ENCODE measurements at regions not wholly inside any gene's neighbourhood (a gene's known extent, or its start where the extent isn't known, plus 50 kb on each side); places are given as distances from the start of the nearest gene placed in this dataset.

DNA sequence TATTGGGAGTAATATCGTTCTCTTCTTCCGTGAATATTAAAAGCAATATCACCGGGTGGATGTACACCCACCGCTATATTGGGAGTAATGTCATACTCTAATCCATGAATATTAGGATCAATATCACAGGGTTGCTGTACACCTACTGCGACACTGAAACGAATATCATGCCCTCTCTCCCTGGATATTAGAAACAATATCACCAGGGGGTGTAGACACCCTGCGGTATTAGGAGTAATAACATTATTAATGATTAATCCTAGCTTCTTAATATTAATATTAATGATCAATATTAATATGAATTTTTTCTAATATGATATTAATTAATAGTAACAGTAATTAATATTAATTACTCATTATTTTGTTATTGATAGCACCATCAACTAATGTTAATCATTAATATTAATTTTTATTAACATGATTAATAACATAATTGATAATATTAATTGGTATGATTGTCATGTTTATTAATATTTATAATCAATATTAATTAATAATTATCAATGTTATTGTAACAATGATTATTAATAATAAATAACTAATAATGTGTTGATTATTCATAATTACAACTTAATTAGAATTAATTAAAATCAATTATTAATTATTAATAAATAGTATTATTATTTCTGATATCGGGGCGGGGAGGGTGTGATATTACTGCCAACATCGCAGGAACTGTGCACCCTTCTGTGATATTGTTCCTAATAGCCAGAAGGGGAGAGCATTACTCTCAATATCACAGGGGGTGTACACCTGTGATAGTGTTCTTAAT lies 121.3 kb upstream of the C1GALT1 start:
- DNase-seq: no peak

DNA sequence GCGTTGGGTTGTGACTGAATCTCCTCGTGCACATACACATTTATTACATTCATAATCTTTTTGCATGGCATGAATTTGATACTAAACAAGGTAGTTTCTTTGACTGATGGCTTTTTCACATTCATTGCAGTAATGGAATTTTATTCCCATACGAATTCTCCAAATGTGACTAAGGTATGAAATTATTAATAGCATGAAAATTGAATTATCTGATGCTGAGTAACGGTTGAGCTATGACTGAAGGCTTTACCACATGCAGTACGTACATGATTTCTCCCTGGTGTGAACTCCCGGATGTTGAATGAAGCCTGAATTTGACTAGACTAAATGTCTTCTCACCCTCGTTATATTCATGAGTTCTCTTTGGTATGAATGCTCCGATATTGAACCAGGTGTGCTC lies 104.4 kb upstream of the C1GALT1 start:
- DNase-seq: no peak

DNA sequence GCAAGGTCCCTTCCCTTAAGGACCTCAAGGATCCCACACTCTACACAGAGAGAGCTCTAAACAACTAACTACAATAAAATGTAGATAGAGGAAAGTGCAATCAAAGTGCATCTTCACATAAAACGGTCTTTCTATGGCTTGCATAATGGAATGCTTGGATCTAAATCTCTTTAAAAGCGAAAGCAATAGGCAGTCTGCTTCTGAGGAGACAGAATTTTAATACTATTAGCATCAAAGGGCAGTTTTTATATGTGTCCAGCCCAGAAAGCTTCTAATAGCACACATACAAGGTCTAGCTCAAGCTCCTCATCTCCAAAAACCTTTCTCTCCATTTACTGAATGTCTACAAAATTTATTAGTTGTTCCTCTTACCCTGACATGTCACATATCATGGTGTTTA lies 101.5 kb upstream of the C1GALT1 start:
- no peak for DNase-seq

DNA sequence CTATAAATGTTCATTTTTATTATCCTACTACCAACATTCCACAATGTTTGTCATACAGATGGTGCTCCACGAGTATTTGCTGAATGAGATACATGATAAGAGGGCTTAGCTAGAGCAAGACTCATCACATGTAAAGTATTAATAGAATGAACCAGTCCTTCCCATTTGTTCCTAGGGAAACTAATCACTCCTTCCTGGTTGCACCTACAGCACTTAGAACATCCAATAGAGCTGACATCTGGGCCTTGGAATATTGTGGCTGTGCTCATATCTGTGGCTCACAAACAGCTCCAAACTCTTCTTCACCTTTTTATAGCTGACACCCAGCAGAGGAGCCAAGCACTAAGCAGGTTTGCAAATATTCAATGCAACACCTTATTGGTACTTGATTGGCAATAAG lies 91.9 kb upstream of the C1GALT1 start:
- no peak for DNase-seq

DNA sequence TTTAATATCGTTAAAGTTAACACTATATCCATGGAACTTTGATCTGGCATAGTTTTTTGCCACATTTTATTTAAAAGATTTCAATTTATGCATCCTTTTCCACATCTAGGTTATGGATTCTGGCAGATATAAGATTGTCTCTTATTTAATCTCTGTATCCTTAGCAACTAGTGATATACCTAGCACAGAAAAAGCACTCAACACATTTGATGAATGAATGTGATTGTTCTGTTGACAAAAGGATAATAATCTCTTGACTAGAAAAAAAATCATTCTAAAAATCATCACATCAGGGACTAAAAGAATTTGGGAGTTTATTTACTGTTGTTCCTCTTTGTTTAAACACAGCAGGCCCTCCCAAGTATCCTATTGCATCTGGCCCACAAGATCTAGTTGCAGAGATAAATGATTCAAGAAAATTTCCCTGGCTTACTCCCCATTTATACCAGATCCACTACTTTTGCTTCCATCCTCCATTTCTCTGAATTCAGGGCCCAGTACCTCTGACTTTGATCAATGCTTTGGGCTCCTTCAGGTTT lies 84.0 kb upstream of the C1GALT1 start:
- no peak for DNase-seq

DNA sequence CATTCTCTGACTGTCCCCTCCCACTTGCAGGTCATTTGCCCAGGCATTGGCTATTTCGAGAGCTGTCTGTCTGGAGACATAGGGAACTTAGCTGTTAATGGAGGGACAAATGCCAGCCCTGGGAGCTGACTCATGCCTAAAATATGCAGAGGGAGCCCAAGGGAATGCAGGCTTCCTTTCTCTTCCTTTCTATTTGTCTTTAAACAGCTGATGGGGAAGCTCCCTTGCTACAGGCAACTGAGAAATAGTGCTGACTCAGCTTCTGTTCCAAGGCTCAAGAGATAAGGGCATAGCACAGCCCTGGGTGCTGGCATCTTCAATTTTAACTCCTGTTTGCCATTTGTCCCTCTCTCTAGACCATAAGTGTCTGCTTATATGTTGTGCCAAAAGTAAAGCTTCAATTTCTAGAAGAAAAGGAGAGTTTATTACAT lies 82.7 kb upstream of the C1GALT1 start:
- DNase-seq: no peak

DNA sequence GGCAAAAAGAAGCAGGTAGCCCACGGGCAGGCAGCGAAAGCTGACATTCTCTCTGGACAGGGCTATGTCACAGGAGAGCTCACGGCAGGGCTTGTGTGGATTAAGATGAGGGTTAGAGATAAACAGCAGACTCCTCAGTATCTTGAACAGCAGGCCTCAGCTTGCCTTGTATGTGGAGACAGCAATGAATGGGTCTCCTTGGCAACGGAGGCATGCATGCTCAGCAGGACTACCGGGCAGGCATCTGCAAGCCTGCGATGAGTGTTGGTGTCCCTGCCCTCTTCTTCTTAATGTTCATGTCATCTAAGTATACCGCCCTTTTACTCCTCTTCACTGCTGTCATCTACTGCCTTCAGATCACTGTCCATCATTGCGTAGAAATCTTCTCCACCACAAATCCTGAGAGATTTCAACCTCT lies 81.9 kb upstream of the C1GALT1 start:
- DNase-seq: no peak

DNA sequence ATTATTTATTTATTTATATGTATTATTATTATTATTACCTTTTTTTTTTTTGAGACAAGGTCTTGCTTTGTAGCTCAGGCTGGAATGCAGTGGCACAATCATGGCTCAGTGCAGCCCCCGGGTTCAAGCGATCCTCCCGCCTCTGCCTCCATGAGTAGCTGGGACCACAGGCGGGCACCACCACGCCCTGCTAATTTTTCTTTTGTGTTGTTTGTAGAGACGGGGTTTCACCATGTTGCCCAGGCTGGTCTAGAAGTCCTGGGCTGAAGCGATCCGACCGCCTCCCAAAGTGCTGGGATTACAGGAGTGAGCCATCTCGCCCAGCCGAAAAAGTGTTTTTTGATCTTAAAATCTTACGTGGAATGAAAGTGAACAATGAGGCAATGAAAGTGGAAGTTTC lies 79.4 kb upstream of the C1GALT1 start:
- no peak for DNase-seq

DNA sequence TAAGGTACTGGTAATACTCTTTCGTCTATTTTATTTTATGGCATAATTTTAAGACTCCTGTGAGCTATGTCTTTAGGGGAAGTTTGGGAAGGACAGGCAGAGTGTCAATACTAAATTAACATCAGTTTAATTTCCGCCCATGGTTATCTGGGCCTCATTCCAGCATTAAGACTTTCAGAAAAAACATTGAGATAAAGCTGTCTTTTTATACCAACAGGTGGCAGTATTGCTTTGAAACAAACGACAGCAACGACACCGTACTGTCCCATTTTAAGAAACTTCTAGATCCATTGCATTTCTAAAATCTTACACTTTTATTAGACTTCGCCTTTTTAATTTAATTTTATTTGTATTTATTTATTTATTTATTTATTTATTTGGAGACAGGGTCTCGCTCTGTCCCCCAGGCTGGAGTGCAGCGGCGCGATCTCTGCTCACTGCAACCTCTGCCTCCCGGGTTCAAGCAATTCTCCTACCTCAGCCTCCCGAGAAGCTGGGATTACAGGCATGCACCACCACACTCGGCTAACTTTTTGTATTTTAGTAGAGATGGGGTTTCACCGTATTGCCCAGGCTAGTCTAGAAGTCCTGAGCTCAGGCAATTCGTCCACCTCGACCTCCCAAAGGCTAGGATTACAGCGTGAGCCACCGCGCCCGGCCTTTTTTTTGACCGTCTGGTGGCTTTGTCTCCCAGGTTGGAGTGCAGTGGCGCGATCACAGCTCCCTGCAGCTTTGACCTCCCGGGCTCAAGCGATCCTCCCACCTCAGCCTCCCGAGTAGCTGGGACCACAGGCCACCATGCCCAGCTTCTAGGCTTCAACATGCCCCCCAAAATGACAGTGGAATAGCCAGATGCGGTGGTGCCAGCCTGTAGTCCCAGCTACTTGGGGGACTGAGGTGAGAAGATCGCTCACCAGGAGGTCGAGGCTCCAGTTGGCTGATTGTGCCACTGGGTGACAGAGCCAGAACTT lies 78.7 kb upstream of the C1GALT1 start:
- no peak for DNase-seq

DNA sequence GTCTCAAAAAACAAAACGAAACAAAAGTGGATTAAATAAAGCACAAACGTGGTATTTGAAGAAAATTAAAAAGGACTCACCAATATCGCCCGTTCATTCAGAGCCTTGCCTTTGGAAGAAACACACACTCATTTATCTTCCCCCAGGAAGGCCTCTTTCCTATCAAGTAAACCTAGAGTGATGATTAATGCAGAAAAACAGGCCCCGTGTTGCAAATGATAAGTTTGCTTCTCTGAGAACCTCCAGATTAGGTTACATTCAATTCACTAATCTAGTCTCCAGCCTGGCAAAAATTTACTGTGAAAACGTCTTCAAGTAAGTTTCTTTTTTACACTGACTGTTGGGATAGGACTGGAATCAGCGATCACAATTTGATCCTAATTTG lies 78.0 kb upstream of the C1GALT1 start:
- no peak for DNase-seq

DNA sequence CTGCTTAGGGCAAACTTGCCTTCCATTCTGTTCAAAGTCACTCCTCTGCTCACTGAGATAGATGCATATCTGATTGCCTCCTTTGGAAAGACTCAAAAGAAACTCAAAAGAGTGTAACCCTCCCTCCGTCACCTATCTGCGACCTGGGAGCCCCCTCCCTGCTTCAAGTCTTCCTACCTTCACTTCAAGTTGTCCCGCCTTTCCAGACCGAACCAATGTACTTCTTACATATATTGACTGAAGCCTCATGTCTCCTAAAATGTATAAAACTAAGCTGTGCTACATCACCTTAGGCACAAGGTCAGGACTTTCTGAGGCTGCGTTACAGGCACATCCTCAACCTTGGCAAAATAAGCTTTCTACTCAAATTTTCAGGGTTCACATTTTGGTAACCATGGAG lies 77.4 kb upstream of the C1GALT1 start:
- no peak for DNase-seq

DNA sequence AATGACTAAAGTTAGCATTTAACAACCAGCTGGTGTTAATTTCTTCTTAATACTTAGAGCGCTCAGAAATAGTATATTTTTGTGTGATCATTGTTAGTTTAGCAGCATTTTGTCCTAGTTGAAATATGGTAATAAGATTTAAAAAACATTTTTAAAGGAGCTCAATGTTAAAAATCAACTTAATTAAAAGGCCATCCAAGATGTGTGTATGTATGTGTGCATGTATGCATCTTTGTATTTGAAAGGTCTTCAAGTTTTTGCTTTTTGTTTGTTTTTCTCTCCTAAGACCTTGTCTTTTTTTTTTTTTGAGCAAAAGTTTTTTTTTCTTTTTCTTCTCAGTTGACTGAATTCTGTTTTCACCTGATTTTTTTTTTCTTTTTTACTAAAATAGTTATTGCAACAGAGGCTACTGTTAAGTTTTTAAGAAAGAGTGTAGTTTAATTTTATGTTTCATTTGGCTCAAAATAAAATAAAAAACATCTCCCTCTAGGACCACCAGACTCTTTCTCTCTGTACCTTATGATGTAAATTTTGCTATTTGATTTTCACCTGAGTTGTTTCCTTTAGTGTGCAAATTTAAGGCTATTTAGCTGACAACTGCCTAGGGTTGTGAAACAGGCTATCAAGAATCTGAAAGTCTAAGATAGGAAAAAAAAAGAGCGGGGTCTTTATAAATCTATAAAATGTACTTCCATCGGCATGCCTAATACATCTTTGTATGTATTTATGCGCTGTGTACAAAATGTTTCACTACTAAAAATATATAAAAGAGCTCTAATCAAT lies 76.4 kb upstream of the C1GALT1 start:
- no peak for DNase-seq

DNA sequence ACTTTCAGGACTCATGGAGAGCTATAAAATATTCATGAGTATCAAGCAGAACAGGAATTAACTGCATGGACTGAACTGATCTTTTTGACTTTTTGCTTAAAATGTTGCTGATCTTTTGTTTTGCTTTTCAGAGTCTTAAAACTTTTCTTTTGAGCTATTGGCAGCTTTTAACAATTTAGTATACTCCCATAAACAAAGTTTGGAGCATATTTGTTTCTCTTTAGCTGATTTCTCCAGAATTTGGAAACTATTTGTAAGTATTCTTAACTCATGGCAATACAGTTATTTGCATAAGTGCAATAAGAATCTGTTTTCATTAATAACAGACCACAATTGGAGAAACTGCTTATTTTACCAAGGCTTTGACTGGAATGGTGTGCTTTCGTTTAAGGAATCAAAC lies 73.4 kb upstream of the C1GALT1 start:
- no peak for DNase-seq

DNA sequence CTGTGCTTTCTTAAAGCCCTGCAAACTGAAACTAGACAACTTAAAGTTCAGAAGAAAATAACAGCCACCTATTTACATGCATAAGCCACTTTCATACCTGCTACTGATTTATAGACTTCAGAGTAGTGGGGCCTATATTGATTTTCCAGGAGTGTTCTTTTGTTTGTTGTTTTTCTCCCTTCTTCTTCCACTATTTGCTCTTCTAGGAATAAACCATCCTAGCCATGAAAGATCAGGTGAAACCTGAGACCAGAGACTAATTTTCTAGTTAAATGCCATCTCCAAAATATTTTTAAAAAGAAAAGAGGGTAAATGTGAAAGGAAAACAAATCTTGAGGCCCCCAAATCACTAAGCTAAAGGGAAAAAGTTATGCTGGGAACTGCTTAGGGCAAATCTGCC lies 72.4 kb upstream of the C1GALT1 start:
- no peak for DNase-seq

DNA sequence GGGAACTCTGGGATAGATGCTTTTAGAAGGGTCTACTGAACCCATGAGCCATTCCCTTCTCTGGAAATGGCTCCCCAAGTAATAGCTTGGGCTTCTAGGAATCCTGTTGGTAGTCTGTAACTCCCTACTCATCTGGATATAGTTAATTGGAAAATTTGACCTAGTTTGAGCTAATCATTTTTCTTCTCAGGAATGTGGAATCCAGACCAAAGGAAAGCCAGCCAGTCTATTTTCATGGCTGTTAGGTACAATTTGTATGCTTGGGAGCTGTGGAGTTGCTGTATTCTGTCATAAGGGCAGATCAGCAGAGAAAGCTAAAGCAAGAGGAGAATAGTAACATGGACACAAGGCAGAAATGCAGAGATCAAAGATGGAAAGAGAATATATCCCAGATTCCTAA lies 71.6 kb upstream of the C1GALT1 start:
- DNase-seq: no peak

DNA sequence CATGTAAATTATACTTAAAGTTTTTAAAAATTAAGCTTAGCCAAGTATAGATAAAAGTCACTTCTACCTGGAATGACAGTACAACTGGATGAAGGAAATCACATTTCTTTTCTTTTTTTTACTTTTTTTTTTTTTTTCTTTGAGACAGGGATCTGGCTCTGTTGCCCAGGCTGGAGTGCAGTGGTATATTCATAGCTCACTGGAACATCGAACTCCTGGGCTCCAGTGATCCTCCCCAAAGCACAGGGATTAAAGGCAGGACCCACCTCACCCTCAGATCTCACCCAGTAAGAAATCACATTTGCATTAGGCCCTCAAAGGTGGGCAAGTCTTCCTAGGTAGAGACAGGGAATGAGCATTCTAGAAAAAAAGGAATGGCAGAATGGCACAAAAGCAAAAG lies 69.5 kb upstream of the C1GALT1 start:
- DNase-seq: no peak

DNA sequence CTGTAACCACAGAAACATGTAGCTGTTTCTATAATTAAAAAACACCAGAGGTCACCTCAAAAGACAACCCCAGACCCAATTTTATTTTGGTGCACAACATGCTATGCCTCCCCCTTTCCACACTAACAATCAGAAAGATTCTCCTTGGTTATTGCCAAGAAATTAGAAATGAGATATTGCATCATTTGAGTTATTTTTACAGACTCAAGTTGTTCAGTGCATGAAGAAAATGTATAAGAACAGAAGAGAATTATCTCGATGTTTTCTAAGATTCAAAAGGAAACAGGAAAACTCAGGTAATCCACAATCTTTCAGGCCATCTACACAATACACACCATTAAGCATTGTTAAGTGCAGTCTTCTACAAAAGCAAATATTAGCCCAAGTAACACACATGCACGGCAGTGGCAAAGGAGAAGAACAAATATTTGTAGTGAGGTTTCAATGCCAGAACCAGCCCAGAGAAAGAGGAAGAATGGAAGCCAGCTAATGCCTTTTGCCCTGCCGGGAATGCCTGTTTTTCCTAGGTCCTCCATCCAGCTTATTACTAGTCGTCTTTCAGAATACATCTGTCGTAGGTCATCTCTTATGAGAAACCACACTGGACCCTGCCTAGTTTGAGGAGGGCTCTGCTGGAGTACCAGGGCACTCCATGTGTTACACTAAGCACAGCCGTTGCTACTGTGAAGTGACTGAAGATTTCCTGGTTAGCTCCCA lies 67.6 kb upstream of the C1GALT1 start:
- DNase-seq: no peak

DNA sequence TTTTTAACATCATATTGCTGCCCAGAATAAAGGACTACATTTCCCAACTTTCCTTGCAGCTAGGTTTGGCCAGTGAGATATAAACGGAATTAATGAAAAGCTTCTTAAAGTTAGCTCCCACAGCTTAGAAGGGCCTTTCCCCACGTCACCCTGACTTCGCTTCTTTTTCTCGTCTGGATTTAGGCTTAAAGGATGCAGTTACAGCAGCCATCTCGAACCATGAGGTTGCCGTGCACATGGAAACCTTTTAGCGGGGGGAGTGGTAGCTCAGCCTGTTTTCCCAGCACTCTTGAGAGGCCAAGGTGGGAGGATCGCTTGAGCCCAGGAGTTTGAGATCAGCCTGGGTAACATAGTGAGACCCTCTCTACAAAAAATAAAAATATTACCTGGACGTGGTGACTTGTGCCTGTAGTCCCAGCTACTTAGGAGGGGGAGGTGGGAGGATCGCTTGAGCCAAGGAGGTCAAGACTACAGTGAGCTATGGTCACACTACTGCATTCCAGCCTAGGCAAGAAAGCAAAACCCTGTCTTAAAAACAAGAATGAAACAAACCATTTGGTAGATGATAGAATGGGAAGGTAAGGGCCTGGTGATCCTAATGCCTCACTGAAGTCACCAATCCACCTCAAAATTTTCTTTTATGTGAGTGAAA lies 64.3 kb upstream of the C1GALT1 start:
- DNase-seq: no peak

DNA sequence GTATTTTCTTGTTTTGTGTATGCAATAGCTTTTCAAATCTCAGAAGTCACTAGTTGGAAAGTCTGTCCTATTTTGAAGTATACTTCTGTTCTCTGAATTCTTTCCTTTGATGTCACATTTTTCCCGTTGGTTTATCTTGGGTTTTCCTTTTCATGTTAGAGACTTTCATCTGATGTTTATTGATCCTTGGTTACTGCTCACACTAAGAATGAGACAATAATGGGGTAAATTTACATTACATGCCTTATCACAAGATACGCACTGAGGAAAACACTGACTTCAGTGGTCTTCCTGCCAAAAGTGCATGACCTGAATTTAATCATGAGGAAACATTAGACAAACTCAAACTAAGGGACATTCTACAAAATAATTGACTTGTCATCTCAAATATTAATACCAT lies 63.5 kb upstream of the C1GALT1 start:
- no peak for DNase-seq

DNA sequence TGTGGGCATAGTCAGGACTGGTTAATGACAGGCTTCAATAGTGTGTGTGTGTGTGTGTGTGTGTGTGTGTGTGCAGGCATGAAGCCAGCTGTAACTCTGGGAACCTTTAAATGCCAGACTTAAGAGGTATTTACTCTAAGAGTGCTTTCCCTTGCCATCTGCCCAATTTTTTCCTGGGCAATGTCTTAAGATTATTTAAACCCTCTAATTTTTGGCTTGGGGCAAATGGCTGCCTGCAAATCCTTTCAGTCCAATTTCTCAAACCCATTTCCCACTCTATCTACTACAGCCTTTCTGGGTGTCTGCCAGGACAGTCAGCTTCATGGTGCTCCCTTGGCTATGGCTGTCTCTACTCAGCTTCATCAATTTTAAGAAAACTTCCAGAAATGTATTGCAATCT lies 62.6 kb upstream of the C1GALT1 start:
- DNase-seq: no peak

DNA sequence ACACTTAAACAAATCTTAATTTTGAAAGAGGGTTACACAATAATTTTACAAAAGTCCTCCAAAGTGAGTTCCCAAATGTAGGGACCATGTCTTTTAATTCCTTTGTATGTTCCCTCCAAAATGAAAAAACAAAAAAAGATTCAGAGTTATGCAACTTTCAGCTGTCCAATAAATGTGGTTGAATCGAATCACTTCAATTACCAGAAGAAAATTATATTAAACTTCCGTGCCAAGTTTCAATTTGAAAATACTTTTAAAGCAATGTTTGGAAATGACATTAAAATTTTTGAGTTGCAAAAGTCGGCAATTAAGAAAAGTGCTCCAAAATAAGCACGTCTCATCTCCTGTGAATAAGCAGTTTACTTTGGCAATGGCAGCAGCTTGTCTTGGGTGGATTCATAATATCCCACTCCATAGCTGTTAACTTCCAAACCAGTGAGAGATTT lies 60.3 kb upstream of the C1GALT1 start:
- DNase-seq: no peak

Data from effector CD4-positive, alpha-beta T cell (primary cell).